Trophoblast cell (in vitro differentiated cells and primary cell): ENCODE measurements at regions not wholly inside any gene's neighbourhood (a gene's known extent, or its start where the extent isn't known, plus 50 kb on each side); places are given as distances from the start of the nearest gene placed in this dataset.

ENCODE experiments used
- DNase-seq, 2 donors: peaks; one replicate each; pipeline ENCODE4 v3.0.0-alpha.2; 2016
- H2AFZ ChIP-seq: 2 replicates; pipeline ENCODE4 v1.6.1; 2013; ENCODE audit warnings: low read length, moderate library complexity, mild to moderate bottlenecking; ENCODE audit not compliant: insufficient read depth, poor library complexity
- H2AK5ac ChIP-seq: 2 replicates; pipeline ENCODE4 v1.6.1; 2013; ENCODE audit warnings: mild to moderate bottlenecking, low read length
- H2BK120ac ChIP-seq: 2 replicates; pipeline ENCODE4 v1.6.1; 2013; ENCODE audit warnings: low read length, mild to moderate bottlenecking, moderate library complexity; ENCODE audit not compliant: insufficient read depth, poor library complexity
- H2BK12ac ChIP-seq: 2 replicates; pipeline ENCODE4 v1.6.1; 2013; ENCODE audit warnings: mild to moderate bottlenecking, low read length, moderate library complexity
- H2BK5ac ChIP-seq: 2 replicates; pipeline ENCODE4 v1.6.1; 2013; ENCODE audit warnings: low read length, low read depth, moderate library complexity, mild to moderate bottlenecking; ENCODE audit not compliant: poor library complexity
- H3K14ac ChIP-seq: 2 replicates; pipeline ENCODE4 v1.6.1; 2013; ENCODE audit warnings: mild to moderate bottlenecking, low read length
- H3K18ac ChIP-seq: 2 replicates; pipeline ENCODE4 v1.6.1; 2013; ENCODE audit warnings: mild to moderate bottlenecking, low read length
- H3K23ac ChIP-seq: 2 replicates; pipeline ENCODE4 v1.6.1; 2013; ENCODE audit warnings: low read length
- H3K27ac ChIP-seq: 2 replicates; pipeline ENCODE4 v1.5.1; 2013; ENCODE audit warnings: low read depth, mild to moderate bottlenecking, inconsistent platforms, low read length, moderate library complexity
- H3K27me3 ChIP-seq: 2 replicates; pipeline ENCODE4 v1.6.1; 2013; ENCODE audit warnings: inconsistent platforms, mild to moderate bottlenecking, low read length, moderate library complexity; ENCODE audit not compliant: insufficient read depth
- H3K36me3 ChIP-seq, 2 experiments: 1 replicate in 1 of 2; 2 replicates in 1 of 2; pipeline ENCODE4 v1.6.1; 2013; ENCODE audit warnings: low read length in 2 of 2, mild to moderate bottlenecking in 2 of 2, moderate library complexity in 1 of 2; ENCODE audit not compliant: insufficient read depth in 2 of 2, control insufficient read depth in 1 of 2
- H3K4ac ChIP-seq: 2 replicates; pipeline ENCODE4 v1.6.1; 2013; ENCODE audit warnings: low read depth, mild to moderate bottlenecking, low read length, moderate library complexity
- H3K4me1 ChIP-seq, 2 experiments: 1 replicate in 1 of 2; 2 replicates in 1 of 2; pipeline ENCODE4 v1.6.1; 2013; ENCODE audit warnings: low read length in 2 of 2, mild to moderate bottlenecking in 2 of 2, moderate library complexity in 1 of 2; ENCODE audit not compliant: insufficient read depth in 2 of 2, control insufficient read depth in 1 of 2
- H3K4me2 ChIP-seq: 2 replicates; pipeline ENCODE4 v1.6.1; 2013; ENCODE audit warnings: inconsistent platforms, mild to moderate bottlenecking, low read length, moderate library complexity
- H3K4me3 ChIP-seq: 2 replicates; pipeline ENCODE4 v1.5.1; 2013; ENCODE audit warnings: mild to moderate bottlenecking, low read depth, low read length, inconsistent platforms
- H3K79me1 ChIP-seq: one replicate; pipeline ENCODE4 v1.6.1; 2013; ENCODE audit warnings: low read length
- H3K79me2 ChIP-seq: 2 replicates; pipeline ENCODE4 v1.6.1; 2013; ENCODE audit warnings: low read length, mild to moderate bottlenecking; ENCODE audit not compliant: control insufficient read depth, insufficient read depth, poor library complexity
- H3K9ac ChIP-seq: 2 replicates; pipeline ENCODE4 v1.6.1; 2013; ENCODE audit warnings: mild to moderate bottlenecking, low read length
- H3K9me3 ChIP-seq: 2 replicates; pipeline ENCODE4 v1.6.1; 2013; ENCODE audit warnings: low read depth, mild to moderate bottlenecking, control low read depth, inconsistent platforms, low read length; ENCODE audit not compliant: insufficient read depth
- H4K12ac ChIP-seq: 2 replicates; pipeline ENCODE4 v1.6.1; 2013; ENCODE audit warnings: low read depth, mild to moderate bottlenecking, low read length, moderate library complexity
- H4K8ac ChIP-seq: 2 replicates; pipeline ENCODE4 v1.6.1; 2013; ENCODE audit warnings: low read depth, mild to moderate bottlenecking, low read length, moderate library complexity
- H4K91ac ChIP-seq: one replicate; pipeline ENCODE4 v1.6.1; 2013; ENCODE audit warnings: low read depth, mild to moderate bottlenecking, low read length, moderate library complexity
- WGBS: extraction: QIAGEN DNeasy Blood & Tissue Kit; methylation state at CpG from one replicate; pipeline ENCODE4 v1.1.7; 2013; ENCODE audit warnings: missing lambda C conversion rate; ENCODE audit not compliant: insufficient read length, insufficient coverage; ENCODE audit errors: extremely low coverage; 5-methylcytosine and 5-hydroxymethylcytosine counted together

- Histone ChIP-seq H3K27me3 (no peaks in the 10 kb centered on the region), H3K18ac (no peak overlapping the region)
- no CpG with 5 or more reads among the region's 7 CpGs for WGBS
Measured at GRCh38 chr20:11672959-11673358, 244.7 kb upstream of the BTBD3 start.

GRCh38 chr20:11675920-11676629, 241.6 kb upstream of the BTBD3 start:
- WGBS: no CpG with 5 or more reads among the region's 13 CpGs
- Histone ChIP-seq H2BK5ac (peak overlapping the region; percentile 88), H3K14ac (peak overlapping the region; percentile 78), H3K4ac (no peak overlapping the region), H3K4me1 (peaks cover 5 to 7% of the 10 kb centered on the region in 2 experiments), H2BK120ac (peak overlapping the region; percentile 95), H3K18ac (no peak overlapping the region), H3K4me2 (no peak overlapping the region), H3K79me1 (peaks cover 12% of the 10 kb centered on the region), H3K79me2 (no peaks in the 10 kb centered on the region), H3K4me3 (no peak overlapping the region), H3K27ac (no peak overlapping the region), H3K36me3 (no peaks in the 10 kb centered on the region), H3K9ac (no peak overlapping the region), H4K91ac (peak overlapping the region; percentile 96), H2BK12ac (peak overlapping the region; percentile 100), H4K12ac (no peak overlapping the region), H4K8ac (peak overlapping the region; percentile 91), H3K9me3 (peaks cover 2% of the 10 kb centered on the region), H3K27me3 (no peaks in the 10 kb centered on the region), H2AFZ (no peak overlapping the region), H3K23ac (no peak overlapping the region), H2AK5ac (peak overlapping the region; percentile 77)
- no peak for DNase-seq

More at GRCh38 chr20:11672959-11673358, 244.7 kb upstream of the BTBD3 start:
- Histone ChIP-seq H3K9me3 (peaks cover 2% of the 10 kb centered on the region), H2BK5ac (no peak overlapping the region), H2AK5ac (no peak overlapping the region), H4K91ac (no peak overlapping the region), H2AFZ (no peak overlapping the region), H3K4me3 (no peak overlapping the region), H3K9ac (no peak overlapping the region), H3K27ac (no peak overlapping the region), H3K79me2 (no peaks in the 10 kb centered on the region), H4K8ac (no peak overlapping the region), H3K14ac (no peak overlapping the region), H2BK120ac (no peak overlapping the region), H4K12ac (no peak overlapping the region), H3K23ac (no peak overlapping the region), H3K4me2 (no peak overlapping the region), H3K4ac (no peak overlapping the region), H3K79me1 (peaks cover 9% of the 10 kb centered on the region), H2BK12ac (no peak overlapping the region), H3K4me1 (peaks cover 5 to 6% of the 10 kb centered on the region in 2 experiments), H3K36me3 (no peaks in the 10 kb centered on the region)
- DNase-seq: no peak

DNA sequence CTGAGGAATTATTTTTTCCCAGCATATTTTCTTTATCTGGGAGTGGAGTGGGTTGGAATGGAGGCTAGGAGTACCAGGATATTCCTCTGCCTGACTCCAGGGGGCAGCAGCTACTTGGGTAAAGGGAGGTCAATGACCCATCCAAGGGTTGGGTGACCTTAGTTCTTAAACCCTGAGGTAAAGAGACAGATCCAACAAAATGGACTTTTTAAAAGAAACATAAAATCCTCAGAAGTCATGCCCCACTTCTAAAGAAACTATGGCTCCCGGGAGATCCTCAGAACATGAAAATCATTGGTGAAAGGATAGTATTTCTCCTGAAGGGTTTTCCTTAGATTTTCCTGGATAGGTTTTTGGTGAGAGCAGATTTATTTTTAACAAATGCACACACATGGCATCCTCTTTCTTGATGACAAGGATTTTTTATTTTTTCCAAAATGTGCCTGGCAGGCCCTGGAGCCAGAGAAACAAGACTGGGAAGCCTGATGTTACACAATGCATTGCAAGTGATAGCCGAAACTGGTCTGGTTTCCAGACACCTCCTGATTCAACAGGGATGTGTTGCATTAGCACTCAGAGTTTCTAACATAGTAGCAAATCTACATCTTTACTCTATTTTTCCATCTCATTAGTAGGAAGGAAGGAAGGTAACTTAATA, 240.9 kb upstream of the BTBD3 start:
- no peak overlapping the region for H4K12ac ChIP-seq
- WGBS: no CpG with 5 or more reads among the region's 2 CpGs
- H4K91ac ChIP-seq: no peak overlapping the region
- H3K4ac ChIP-seq: no peak overlapping the region
- peaks cover 12% of the 10 kb centered on the region for H3K79me1 ChIP-seq
- no peak overlapping the region for H3K4me2 ChIP-seq
- no peak overlapping the region for H2AK5ac ChIP-seq
- no peaks in the 10 kb centered on the region for H3K79me2 ChIP-seq
- peaks cover 2% of the 10 kb centered on the region for H3K9me3 ChIP-seq
- H2BK12ac ChIP-seq: no peak overlapping the region
- no peak overlapping the region for H2AFZ ChIP-seq
- peak overlapping the region; percentile 52 for H2BK5ac ChIP-seq
- H4K8ac ChIP-seq: no peak overlapping the region
- no peak overlapping the region for H3K23ac ChIP-seq
- no peak overlapping the region for H3K14ac ChIP-seq
- no peaks in the 10 kb centered on the region for H3K36me3 ChIP-seq
- no peaks in the 10 kb centered on the region for H3K27me3 ChIP-seq
- peak; percentile 18 to 75 for DNase-seq
- H3K18ac ChIP-seq: no peak overlapping the region
- H2BK120ac ChIP-seq: no peak overlapping the region
- peaks cover 5 to 7% of the 10 kb centered on the region in 2 experiments for H3K4me1 ChIP-seq
- peak overlapping the region; percentile 71 for H3K27ac ChIP-seq
- no peak overlapping the region for H3K4me3 ChIP-seq
- no peak overlapping the region for H3K9ac ChIP-seq

DNA sequence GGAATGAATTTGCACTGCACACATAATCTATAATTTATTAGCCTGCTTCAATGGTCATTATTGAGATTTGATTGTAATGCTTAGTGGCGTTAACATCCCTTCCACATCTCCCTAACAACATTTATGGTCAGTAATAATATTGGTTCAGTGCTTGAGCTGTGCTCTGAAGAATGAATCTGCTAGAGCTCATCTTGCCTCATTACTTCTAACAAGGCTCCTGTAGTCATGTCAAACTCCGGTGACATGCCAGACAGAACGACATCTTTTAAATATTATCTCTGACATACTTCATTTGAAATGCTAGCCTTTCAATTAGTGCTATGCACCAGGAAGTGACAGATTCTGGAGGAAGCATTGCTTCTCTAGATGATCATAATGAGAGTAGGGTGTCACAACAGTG, 240.3 kb upstream of the BTBD3 start:
- Histone ChIP-seq H2BK12ac (peak overlapping the region; percentile 97), H3K23ac (no peak overlapping the region), H4K12ac (no peak overlapping the region), H3K36me3 (no peaks in the 10 kb centered on the region), H3K9ac (no peak overlapping the region), H3K79me1 (peaks cover 12% of the 10 kb centered on the region), H3K14ac (peak overlapping the region; percentile 59), H3K4me1 (peaks cover 5 to 7% of the 10 kb centered on the region in 2 experiments), H2BK120ac (peak overlapping the region; percentile 93), H3K79me2 (no peaks in the 10 kb centered on the region), H2BK5ac (peak overlapping the region; percentile 42), H3K27ac (peak overlapping the region; percentile 71), H3K9me3 (peaks cover 2% of the 10 kb centered on the region), H3K4me2 (no peak overlapping the region), H2AFZ (no peak overlapping the region), H4K91ac (peak overlapping the region; percentile 94), H2AK5ac (peak overlapping the region; percentile 67), H4K8ac (peak overlapping the region; percentile 79), H3K18ac (no peak overlapping the region), H3K4ac (no peak overlapping the region), H3K4me3 (no peak overlapping the region), H3K27me3 (no peaks in the 10 kb centered on the region)
- WGBS: no CpG with 5 or more reads among the region's 3 CpGs
- peak in 1 of 2 donors; percentile 41 for DNase-seq
